Neural crest cell (in vitro differentiated cells): ENCODE measurements at regions not wholly inside any gene's neighbourhood (a gene's known extent, or its start where the extent isn't known, plus 50 kb on each side); places are given as distances from the start of the nearest gene placed in this dataset.
"Not testable (repeated sequence)": the region's sequence is repeated elsewhere in the genome, so short reads cannot be mapped to it uniquely, and the experiment has no call there.

Experiments
- DNase-seq: peaks from one replicate; pipeline ENCODE4 v3.0.0; 2021; ENCODE audit warnings: low read depth, mixed read lengths, low spot score
- H3K27ac Mint-ChIP-seq: one replicate; pipeline ENCODE4 v1.8.0; 2021; ENCODE audit warnings: mild to moderate bottlenecking, mixed read lengths; ENCODE audit not compliant: unreplicated experiment
- H3K27me3 Mint-ChIP-seq: 2 replicates; pipeline ENCODE4 v1.8.0; 2021; ENCODE audit warnings: low read depth, mild to moderate bottlenecking, mixed read lengths
- H3K36me3 Mint-ChIP-seq: 2 replicates; pipeline ENCODE4 v1.8.0; 2021; ENCODE audit warnings: low read depth, mild to moderate bottlenecking, mixed read lengths
- H3K4me1 Mint-ChIP-seq: 2 replicates; pipeline ENCODE4 v1.8.0; 2021; ENCODE audit warnings: mixed read lengths
- H3K4me3 Mint-ChIP-seq: one replicate; pipeline ENCODE4 v1.8.0; 2021; ENCODE audit warnings: mild to moderate bottlenecking, mixed read lengths
- H3K9me3 Mint-ChIP-seq: 2 replicates; pipeline ENCODE4 v1.8.0; 2021; ENCODE audit warnings: mixed read lengths
- TF ChIP-seq, protein P1 (sequence below): fragments of 200-600 bp; sonication (generic); conservative IDR thresholded peaks from 2 replicates; pipeline ENCODE4 v1.5.0; 2021; ENCODE audit warnings: antibody characterized with exemption, mild to moderate bottlenecking

DNA sequence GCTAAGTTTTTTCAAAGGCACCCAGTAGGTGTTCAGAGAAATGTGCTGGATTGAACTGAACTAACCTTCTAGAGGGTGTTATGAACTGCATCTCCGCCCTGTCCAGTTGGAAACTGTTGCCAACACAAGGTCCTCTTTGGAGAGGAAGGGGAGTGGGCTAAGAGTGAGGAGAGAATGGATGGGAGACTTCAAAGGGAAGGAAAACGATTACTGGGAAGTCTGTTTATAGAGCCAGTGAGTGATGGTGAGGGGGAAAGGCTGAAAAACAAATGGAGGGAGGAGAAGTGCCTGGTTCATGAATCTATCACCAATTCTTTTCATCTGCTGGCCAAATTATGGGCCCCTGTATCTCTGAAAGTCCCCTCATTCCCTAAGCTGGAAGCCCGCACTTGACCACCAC lies 86.0 kb upstream of the TBX5 start:
- no peak for DNase-seq
- TF ChIP-seq, protein P1, sequence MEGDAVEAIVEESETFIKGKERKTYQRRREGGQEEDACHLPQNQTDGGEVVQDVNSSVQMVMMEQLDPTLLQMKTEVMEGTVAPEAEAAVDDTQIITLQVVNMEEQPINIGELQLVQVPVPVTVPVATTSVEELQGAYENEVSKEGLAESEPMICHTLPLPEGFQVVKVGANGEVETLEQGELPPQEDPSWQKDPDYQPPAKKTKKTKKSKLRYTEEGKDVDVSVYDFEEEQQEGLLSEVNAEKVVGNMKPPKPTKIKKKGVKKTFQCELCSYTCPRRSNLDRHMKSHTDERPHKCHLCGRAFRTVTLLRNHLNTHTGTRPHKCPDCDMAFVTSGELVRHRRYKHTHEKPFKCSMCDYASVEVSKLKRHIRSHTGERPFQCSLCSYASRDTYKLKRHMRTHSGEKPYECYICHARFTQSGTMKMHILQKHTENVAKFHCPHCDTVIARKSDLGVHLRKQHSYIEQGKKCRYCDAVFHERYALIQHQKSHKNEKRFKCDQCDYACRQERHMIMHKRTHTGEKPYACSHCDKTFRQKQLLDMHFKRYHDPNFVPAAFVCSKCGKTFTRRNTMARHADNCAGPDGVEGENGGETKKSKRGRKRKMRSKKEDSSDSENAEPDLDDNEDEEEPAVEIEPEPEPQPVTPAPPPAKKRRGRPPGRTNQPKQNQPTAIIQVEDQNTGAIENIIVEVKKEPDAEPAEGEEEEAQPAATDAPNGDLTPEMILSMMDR: no peak
- no peaks in the 10 kb centered on the region for H3K4me1 Mint-ChIP-seq
- peaks cover 91% of the 10 kb centered on the region for H3K27me3 Mint-ChIP-seq
- H3K9me3 Mint-ChIP-seq: no peaks in the 10 kb centered on the region
- H3K36me3 Mint-ChIP-seq: no peaks in the 10 kb centered on the region
- no peak overlapping the region for H3K4me3 Mint-ChIP-seq
- H3K27ac Mint-ChIP-seq: no peak overlapping the region

DNA sequence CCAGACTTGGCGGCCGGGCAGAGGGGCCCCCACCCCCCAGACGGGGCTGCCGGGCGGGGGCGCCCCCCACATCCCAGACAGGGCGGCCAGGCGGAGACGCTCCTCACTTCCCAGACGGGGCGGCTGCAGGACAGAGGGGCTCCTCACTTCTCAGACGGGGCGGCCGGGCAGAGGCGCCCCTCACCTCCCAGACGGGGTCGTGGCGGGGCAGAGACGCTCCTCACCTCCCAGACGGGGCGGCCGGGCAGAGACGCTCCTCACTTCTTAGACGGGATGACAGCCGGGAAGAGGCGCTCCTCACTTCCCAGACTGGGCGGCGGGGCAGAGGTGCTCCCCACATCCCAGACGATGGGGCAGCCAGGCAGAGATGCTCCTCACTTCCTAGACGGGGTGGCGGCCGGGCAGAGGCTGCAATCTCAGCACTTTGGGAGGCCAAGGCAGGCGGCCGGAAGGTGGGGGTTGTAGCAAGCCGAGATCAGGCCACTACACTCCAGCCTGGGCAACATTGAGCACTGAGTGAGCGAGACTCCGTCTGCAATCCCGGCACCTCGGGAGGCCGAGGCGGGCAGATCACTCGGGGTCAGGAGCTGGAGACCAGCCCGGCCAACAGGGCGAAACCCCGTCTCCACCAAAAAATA lies 79.0 kb upstream of the TBX5 start:
- H3K36me3 Mint-ChIP-seq, H3K27ac Mint-ChIP-seq, H3K4me3 Mint-ChIP-seq, DNase-seq, H3K9me3 Mint-ChIP-seq, H3K4me1 Mint-ChIP-seq: not testable (repeated sequence)
- H3K27me3 Mint-ChIP-seq: peaks cover 88% of the 10 kb centered on the region

DNA sequence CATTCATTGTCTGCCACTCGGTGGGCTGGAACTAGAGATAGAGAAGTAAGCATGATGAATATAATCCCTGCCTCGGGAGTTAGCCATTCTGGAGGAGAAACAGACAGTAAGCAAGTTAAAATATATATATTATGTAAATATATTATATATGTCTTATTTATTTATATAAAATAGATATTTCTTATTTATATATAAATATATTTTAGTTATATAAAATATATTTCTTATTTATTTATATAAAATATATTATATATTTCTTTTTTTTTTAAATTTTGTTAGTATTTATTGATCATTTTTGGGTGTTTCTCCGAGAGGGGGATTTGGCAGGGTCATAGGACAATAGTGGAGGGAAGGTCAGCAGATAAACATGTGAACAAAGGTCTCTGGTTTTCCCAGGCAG lies 78.1 kb upstream of the TBX5 start:
- TF ChIP-seq, protein P1: no peak
- Mint-ChIP-seq H3K4me1 (no peaks in the 10 kb centered on the region), H3K27me3 (peaks cover 88% of the 10 kb centered on the region), H3K36me3 (no peaks in the 10 kb centered on the region), H3K9me3 (peaks cover 2% of the 10 kb centered on the region), H3K4me3 (no peak overlapping the region), H3K27ac (no peak overlapping the region)
- no peak for DNase-seq

DNA sequence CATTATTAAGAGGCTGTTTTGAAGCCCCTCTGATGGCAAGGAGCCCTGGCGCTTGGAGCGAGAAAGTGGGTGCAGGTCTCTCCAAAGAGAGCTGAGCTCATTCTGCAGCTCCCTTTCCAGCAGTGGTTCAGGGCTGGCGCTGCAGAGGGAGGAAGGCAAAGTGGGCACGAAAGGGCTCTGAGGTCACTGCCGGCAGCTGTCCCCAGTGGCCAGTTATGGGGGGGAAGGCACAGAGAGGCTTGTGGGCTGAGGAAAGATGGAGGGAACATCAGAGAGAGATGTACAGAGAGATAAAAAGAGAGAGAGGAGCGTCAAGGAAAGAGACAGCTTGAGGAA lies 75.2 kb upstream of the TBX5 start:
- DNase-seq: no peak
- H3K9me3 Mint-ChIP-seq: peaks cover under 1% of the 10 kb centered on the region
- H3K4me3 Mint-ChIP-seq: no peak overlapping the region
- no peaks in the 10 kb centered on the region for H3K36me3 Mint-ChIP-seq
- TF ChIP-seq, protein P1: no peak
- no peaks in the 10 kb centered on the region for H3K4me1 Mint-ChIP-seq
- H3K27me3 Mint-ChIP-seq: peaks cover 91% of the 10 kb centered on the region
- no peak overlapping the region for H3K27ac Mint-ChIP-seq

DNA sequence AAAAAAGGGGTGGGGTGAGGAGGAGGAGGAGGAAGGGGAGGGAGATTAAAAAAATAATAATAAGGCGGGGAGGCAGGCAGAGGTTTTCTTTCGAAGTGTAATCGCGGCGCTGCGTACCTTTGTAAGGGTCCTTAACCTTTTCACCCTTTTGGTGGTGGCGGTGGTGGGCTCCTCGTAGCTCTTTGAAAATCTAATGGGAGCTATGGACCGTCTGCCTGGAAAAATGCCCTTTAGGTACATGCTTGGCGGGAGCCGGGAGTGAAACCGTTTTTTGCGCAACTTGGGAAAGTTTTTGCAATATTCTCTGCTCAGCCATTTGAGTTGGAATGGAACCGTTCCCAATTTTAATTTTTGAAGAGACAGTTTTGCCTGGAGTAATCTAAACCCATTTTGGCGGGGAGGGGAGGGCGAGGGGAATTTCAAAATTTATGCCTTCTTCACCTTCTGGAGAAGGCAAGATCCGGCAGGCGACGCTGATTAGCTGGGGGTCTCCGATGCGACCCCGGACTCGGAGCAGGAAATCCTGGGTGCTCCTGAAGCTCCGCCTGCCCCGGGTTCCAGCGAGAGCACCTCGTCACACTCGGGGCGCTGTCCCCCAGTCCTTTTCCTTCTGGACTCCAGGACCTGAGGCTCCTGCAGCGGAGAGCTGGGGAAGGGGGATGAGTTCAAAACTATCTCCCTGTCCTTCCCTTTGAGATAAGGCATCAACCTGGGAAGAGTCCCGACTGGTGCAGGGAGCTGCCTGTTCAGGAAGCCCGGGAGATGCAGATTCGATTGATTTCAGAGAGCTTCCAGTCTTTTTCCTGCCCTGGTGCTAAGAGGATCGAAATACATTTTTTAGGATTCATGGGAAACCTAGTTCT lies 74.6 kb upstream of the TBX5 start:
- H3K27me3 Mint-ChIP-seq: peaks cover 93% of the 10 kb centered on the region
- no peaks in the 10 kb centered on the region for H3K36me3 Mint-ChIP-seq

More for the DNA sequence above, 74.6 kb upstream of the TBX5 start:
- no peak for DNase-seq
- Mint-ChIP-seq H3K27ac (no peak overlapping the region), H3K4me1 (no peaks in the 10 kb centered on the region), H3K4me3 (no peak overlapping the region), H3K9me3 (no peaks in the 10 kb centered on the region)
- TF ChIP-seq, protein P1: no peak
